Stimulated activated CD8-positive, alpha-beta memory T cell treated with anti-CD3 and anti-CD28 coated beads, Interleukin-2, amount 100 ng/mL, for 1 hour (primary cell): ENCODE measurements at regions not wholly inside any gene's neighbourhood (a gene's known extent, or its start where the extent isn't known, plus 50 kb on each side); places are given as distances from the start of the nearest gene placed in this dataset.

Experiments used
- DNase-seq, 2 donors: peaks; one replicate each; pipeline ENCODE4 v3.0.0-alpha.2; 2020; ENCODE audit warnings: low read depth in 2 of 2

DNA sequence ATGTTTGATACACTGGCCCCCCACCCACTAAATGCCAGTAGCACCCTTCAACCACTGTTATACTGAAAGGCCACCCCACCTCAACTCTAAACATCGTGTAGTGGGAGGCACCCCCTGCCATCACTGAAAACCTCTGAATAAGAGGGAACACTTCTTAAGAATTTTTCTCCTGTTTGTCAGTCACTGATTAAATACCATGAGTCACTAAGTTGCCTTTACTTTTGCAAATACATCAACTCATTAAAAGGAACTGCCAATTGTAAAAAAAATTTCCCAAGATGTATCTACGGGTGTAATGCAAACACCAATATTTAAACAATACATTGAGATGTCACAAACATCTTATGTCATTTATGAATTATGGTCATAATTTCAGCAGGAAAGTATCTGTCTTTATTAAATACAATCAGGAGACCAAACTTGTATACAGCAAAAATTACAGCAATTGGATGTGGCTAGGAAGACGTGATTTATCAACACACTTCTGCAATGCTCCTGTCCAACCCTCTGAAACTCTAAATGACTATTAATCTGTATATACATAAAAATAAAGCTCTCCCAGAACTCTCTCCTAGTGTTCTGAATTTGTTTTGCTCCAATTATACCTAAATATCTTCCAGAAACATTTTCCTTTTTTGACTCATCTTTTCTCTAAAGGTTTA lies 144.1 kb upstream of the STK17B start:
- no peak for DNase-seq

GRCh38 chr2:196316050-196316430 lies 144.7 kb upstream of the STK17B start:
- DNase-seq = no peak

- DNase-seq = no peak
Observed at GRCh38 chr2:196318517-196319377, 147.4 kb upstream of the STK17B start.

GRCh38 chr2:196322973-196323810 lies 151.8 kb upstream of the STK17B start:
- no peak for DNase-seq

- DNase-seq = no peak
Observed at GRCh38 chr2:196324211-196324610, 152.8 kb upstream of the STK17B start.

GRCh38 chr2:196328088-196328680 lies 156.8 kb upstream of the STK17B start:
- no peak for DNase-seq

DNA sequence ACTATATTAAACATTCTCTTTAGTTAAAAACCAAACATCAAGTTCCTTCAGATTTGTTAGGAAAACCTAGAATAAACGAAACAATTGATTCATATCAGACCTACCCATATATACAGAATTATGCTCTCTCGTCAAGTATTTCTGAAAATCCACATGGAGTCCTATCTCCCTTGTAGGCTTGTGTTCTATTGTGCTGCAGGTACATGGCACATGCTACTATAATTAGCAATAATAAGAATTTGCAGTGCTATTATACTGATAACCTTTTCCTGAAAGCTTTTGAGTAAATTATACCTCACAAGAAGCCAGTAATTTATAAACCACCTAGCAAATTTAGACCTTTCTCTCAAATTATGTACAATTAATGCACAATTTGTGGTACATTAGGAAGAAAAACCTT lies 158.6 kb upstream of the STK17B start:
- no peak for DNase-seq

DNA sequence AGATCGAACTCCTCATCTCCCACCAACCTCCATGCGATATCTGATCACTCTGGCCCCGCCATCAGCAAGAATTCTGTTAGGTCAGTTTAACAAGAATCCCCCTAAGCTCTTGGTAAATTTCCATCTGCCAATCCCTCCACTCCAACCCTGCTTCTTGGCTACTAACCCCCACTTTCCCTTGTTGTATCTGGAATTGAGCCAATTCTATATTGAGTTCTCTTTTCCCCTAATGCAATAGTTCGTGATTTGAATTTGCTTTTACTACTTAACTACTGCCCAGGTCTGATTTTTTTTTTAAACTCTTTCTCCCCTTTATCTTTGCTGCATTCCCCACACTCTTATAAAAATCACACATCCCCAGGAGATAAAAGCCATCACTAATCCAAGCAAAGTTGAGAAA lies 159.3 kb upstream of the STK17B start:
- DNase-seq = no peak

- no peak for DNase-seq
Observed at GRCh38 chr2:196331143-196331542, 159.8 kb upstream of the STK17B start.

- DNase-seq = no peak
Observed at GRCh38 chr2:196331851-196332250, 160.5 kb upstream of the STK17B start.

GRCh38 chr2:196333397-196333796 lies 162.0 kb upstream of the STK17B start:
- no peak for DNase-seq

DNA sequence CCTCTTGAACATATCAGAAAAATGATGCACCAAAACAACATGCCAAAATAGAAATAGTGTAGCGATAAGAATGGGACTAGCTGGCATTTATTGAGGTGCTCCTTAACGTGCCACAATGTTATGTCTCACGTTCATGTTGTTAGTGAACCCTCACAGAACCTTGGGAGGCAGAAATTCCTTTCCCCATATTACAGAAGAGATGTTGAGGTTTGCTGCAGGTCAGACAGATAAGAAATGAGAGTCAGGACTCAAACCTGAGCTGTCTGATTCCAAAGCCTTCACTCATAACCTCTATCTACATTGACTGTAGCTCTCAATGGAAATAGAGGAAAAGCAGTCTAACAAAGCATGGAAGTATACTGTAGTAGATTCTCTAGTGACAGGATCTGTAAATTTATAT lies 163.3 kb upstream of the STK17B start:
- DNase-seq = no peak

DNA sequence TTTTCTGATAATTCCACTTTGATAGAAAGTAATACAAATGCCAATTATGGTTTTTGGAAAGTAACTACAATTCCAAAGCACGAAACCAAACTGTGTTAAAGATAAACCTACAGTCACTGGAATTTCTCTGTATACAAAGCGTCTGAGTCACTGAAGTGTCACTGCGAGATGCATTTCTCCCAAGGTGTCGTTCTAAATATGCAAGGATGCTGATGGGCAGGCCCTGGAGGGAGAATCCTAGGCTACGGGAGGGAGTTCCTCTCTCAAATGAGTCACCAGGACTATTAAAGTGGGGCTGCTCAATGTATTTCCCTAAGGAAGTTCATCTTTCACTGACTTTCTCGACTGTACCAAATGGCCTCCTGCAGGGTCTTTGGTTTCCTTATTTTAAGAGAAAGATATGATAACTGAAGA lies 163.8 kb upstream of the STK17B start:
- no peak for DNase-seq

- DNase-seq = no peak
Observed at GRCh38 chr2:196336207-196336606, 164.8 kb upstream of the STK17B start.

DNA sequence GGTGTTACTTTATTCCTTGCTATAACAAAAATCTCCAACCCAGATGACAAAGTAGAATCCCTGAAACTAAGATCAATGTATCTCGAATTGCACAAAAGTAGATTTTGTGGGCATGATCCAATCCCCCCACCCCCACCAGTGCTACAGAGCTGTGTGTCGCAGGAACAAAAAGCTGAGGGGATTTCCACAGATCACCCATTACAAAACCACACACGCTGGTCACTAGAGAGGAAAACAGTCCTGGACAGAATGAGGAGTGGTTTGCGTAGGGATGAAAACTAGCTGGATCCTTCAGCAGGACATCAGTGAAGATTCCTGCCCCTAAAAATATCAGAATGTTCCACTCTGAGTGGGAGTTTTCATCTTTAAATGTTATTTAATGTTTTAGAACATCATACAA lies 165.3 kb upstream of the STK17B start:
- no peak for DNase-seq

GRCh38 chr2:196337208-196337953 lies 166.0 kb upstream of the STK17B start:
- no peak for DNase-seq

GRCh38 chr2:196338440-196338839 lies 167.1 kb upstream of the STK17B start:
- no peak for DNase-seq

DNA sequence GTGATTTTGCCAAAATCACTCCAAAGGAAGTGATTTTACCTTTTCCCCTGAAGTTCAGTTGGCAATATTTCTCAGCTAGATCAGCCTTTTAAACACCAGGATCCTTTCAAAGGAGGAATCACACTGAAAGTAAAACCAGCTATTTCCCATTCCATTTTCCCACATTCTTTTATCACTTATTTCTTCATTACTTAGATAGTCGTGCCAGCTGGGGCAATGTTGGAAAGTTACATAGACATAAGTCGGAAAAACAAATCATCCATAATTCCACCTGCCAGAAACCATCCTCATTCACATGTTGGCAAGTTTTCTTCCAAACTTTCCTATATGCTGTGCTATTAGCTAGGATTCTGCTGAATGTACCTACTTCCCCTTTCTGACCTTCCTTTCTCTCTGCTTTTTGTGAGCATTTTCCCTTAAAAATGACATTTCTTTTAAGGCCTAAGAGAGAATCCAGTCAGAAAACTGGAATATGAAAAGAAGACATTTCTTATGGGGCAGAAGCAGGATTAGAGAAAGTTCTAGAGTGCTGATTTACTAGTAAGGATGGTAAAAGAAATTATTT lies 170.0 kb upstream of the STK17B start:
- DNase-seq = no peak

- DNase-seq = no peak
Observed at GRCh38 chr2:196344397-196344796, 173.0 kb upstream of the STK17B start.

GRCh38 chr2:196353717-196354116 lies 182.3 kb upstream of the STK17B start:
- DNase-seq = no peak

DNA sequence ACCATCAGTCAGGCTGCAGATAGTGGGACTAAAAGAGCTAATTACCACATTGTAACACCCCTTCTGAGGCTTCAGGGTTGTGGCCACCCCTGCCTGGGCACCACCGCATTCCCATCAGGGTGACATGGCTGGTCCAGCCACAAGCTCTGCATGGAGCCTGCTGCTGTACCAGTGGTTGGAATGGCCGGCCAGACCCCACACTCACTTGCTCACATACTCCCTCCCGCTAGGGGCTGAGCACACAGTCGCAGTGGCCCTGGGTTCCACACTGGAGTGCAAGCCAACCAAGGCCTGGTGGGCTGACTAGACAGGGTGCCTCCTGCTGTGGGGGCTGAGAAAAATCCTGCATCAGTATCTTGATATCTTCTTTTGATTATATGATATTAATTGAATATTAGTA lies 182.8 kb upstream of the STK17B start:
- no peak for DNase-seq
